Muscle layer of duodenum (tissue), 2 donors: ENCODE measurements at regions not wholly inside any gene's neighbourhood (a gene's known extent, or its start where the extent isn't known, plus 50 kb on each side); places are given as distances from the start of the nearest gene placed in this dataset.

Experiments
- H3K27ac ChIP-seq: one replicate; pipeline ENCODE4 v1.7.0; 2013; ENCODE audit warnings: mild to moderate bottlenecking, low read length
- H3K27me3 ChIP-seq: one replicate; pipeline ENCODE4 v1.7.0; 2013; ENCODE audit warnings: low read depth, mild to moderate bottlenecking, control low read depth, low read length
- H3K36me3 ChIP-seq, 2 donors: one replicate each; pipeline ENCODE4 v1.7.0; 2013; ENCODE audit warnings: low read length in 2 of 2, control low read depth in 1 of 2, mild to moderate bottlenecking in 1 of 2; ENCODE audit not compliant: insufficient read depth in 2 of 2, control insufficient read depth in 1 of 2
- H3K4me1 ChIP-seq, 2 donors: one replicate each; pipeline ENCODE4 v1.7.0; 2013; ENCODE audit warnings: low read length in 2 of 2, mild to moderate bottlenecking in 2 of 2, control low read depth in 1 of 2, moderate library complexity in 1 of 2; ENCODE audit not compliant: insufficient read depth in 2 of 2, control insufficient read depth in 1 of 2
- H3K4me3 ChIP-seq, 2 donors: one replicate each; pipeline ENCODE4 v1.7.0; 2013; ENCODE audit warnings: low read length in 2 of 2, low read depth in 1 of 2, mild to moderate bottlenecking in 1 of 2
- H3K9me3 ChIP-seq, 2 donors: one replicate each; pipeline ENCODE4 v1.7.0; 2013; ENCODE audit warnings: low read length in 2 of 2, control low read depth in 1 of 2, mild to moderate bottlenecking in 1 of 2; ENCODE audit not compliant: control insufficient read depth in 1 of 2
- donor health status: healthy.

DNA sequence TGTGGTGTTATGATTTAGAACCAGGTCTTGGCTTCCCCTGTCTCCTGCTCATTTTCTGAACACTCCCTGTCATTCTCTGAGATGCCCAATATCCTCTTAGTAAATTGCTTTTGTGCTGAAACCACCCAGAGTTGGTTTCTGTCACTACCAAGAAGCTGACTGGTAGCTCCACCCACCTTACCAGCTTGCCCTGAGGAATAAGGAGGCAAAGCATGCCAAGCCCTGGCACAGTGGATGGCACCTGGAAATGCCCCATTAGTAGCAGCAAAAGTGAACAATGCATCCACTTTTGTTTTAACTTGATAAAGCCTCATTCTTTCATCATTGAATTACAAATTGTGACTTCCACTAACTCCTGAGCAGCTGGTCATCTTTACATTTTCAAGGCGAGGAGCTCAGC, 157.7 kb downstream of the CDC5L start:
- H3K4me3 ChIP-seq = no peak overlapping the region
- H3K4me1 ChIP-seq = no peaks in the 10 kb centered on the region
- peaks cover 0 to 6% of the 10 kb centered on the region in 2 donors for H3K9me3 ChIP-seq
- H3K36me3 ChIP-seq = no peaks in the 10 kb centered on the region
- no peak overlapping the region for H3K27ac ChIP-seq
- no peaks in the 10 kb centered on the region for H3K27me3 ChIP-seq

DNA sequence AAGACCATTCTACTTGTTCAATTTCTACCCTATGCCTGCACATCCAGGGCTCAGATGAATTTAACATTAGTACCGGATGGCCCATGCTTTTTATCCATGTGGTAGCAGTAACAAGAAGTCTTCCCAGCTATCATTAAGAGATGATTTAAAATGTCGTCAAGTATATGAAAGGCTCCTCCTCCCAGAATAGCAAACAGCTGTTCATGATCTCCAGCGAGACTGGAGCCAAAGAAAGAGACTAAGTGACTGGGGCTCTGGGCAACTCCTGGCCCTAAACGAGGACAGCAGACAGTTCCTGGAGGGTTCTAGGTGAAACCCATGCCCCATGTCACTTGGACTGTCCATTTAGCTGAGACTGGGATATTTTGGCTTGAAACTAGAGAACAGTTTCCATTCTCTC, 160.8 kb downstream of the CDC5L start:
- Histone ChIP-seq H3K4me3 (no peak overlapping the region), H3K4me1 (no peaks in the 10 kb centered on the region), H3K36me3 (no peaks in the 10 kb centered on the region), H3K27ac (no peak overlapping the region), H3K27me3 (no peaks in the 10 kb centered on the region), H3K9me3 (peaks cover 0 to 6% of the 10 kb centered on the region in 2 donors)

DNA sequence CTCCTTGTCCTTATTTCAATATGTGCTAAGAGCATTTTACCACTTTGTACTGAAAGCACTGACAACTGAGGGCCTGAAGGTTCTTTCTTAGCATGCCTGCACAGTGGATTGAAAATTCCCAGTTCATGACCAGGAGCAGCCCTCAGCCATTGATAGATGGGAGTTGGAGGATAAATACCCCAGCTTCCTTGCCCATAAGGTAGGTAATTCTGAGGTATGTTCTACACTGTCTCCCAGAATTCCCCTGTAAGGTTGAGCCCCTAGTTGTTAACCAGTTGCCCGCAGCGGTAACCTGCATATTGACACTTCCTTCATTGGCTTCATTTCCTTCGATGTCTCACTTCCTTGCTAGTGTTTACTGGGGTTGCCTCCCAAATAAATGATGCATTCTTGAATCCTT, 162.0 kb downstream of the CDC5L start:
- Histone ChIP-seq H3K4me3 (no peak overlapping the region), H3K27ac (no peak overlapping the region), H3K27me3 (no peaks in the 10 kb centered on the region), H3K9me3 (peaks cover 0 to 6% of the 10 kb centered on the region in 2 donors), H3K4me1 (no peaks in the 10 kb centered on the region), H3K36me3 (no peaks in the 10 kb centered on the region)

DNA sequence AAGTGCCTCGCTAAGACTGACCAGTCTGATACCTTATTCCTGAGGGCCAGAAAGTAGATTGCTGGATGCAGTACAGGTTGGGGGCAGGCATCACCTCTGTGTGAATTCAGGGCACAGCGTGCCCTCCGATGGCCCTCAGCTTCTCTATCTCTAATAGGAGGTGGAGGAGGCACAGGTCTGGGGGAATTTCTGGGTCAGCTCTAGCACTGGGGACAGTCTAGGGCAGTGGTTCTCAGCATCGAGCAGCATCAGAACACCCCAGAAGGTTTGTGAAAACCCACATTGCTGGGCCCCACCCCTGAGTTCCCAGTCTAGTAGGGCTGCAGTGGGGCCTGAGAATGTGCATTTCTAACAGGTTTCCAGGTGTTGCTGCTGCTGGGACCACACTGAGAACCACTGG, 166.7 kb downstream of the CDC5L start:
- Histone ChIP-seq H3K4me1 (no peaks in the 10 kb centered on the region), H3K27me3 (no peaks in the 10 kb centered on the region), H3K36me3 (no peaks in the 10 kb centered on the region), H3K4me3 (no peak overlapping the region), H3K27ac (no peak overlapping the region), H3K9me3 (peaks cover 0 to 6% of the 10 kb centered on the region in 2 donors)

DNA sequence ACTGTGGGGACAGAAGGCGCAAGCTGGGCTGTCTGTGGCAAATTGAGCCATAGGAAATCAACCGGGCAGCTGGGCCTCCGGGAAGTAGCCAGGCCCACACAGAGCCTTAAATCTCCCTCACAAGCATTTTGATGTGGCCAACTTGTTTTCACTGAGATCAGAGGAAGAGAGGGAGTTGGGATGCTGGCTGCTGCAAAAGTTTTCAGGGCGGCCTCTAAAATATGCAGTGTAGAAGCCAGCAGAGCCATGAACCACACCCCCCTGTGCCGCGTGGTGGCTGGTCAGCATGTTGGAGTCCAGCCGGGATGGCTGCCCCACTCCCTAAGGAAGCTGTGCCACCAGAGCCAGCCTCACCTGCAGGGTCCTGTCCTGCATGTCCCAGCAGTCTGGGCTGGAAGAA, 167.4 kb downstream of the CDC5L start:
- Histone ChIP-seq H3K27me3 (no peaks in the 10 kb centered on the region), H3K27ac (no peak overlapping the region)

DNA sequence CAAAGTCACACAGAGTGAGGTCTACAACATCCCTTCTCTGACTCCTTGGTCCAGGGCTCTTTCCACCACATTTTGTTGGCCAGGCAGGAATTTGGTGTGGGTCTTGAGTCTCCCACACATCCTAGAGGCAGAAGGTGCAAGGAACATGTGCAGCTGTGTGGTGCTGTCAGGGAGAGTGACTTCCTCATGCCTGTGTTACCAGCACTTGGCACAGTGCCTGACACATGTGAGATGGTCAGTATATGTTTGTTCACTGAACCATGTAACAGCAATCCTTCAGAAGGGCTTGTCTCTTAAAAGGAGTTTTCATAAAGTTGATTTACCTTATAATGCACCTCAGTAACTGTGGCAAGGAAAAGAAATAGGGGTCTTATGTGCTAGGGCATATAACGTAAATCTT, 168.5 kb downstream of the CDC5L start:
- H3K4me1 ChIP-seq = peaks cover 0 to 4% of the 10 kb centered on the region in 2 donors

More for the DNA sequence above, 167.4 kb downstream of the CDC5L start:
- Histone ChIP-seq H3K9me3 (peaks cover 0 to 2% of the 10 kb centered on the region in 2 donors), H3K4me1 (no peaks in the 10 kb centered on the region), H3K4me3 (no peak overlapping the region), H3K36me3 (no peaks in the 10 kb centered on the region)

DNA sequence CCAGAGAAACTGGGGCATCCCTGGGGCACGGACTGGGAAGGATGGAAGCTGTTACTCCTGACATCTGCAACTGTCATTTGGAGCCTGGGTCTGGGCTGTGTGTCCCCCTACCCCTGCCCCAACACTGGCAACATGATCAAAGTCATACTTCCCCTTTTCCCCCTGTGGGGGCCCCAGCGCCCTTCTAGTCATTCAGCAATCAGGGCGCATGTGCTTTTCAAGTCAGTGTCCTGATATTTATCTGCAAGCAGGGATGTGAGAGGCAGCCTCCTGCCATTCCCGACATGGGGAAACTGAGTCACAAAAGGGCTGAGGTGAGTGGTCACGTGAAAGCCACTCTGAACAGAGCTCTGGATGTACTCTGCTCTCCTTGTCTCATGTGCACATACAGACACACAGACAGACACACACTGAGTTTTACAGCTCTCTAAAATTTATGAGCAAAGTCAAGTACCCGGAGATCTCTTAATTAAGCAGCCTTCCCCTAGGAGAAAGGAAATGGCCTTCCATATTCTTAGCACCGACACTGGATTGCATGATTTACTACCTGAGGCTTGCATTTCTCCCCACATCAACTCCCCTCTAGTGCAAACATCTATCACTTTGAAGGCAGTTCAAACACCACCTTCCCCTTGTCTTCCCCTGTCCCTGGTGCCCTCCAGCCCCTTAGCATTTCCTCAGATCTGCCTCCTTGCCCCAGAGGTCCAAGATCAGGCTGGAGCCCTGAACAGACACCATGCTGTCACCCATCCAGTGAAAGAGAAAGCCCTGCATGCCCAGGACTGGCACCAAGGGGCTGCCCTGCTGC, 170.7 kb downstream of the CDC5L start:
- Histone ChIP-seq H3K4me3 (no peak overlapping the region), H3K36me3 (no peaks in the 10 kb centered on the region), H3K4me1 (peaks cover 0 to 6% of the 10 kb centered on the region in 2 donors), H3K27me3 (no peaks in the 10 kb centered on the region), H3K9me3 (no peaks in the 10 kb centered on the region), H3K27ac (no peak overlapping the region)

More for the DNA sequence above, 168.5 kb downstream of the CDC5L start:
- Histone ChIP-seq H3K27ac (no peak overlapping the region), H3K27me3 (no peaks in the 10 kb centered on the region), H3K4me3 (no peak overlapping the region), H3K9me3 (no peaks in the 10 kb centered on the region), H3K36me3 (no peaks in the 10 kb centered on the region)

DNA sequence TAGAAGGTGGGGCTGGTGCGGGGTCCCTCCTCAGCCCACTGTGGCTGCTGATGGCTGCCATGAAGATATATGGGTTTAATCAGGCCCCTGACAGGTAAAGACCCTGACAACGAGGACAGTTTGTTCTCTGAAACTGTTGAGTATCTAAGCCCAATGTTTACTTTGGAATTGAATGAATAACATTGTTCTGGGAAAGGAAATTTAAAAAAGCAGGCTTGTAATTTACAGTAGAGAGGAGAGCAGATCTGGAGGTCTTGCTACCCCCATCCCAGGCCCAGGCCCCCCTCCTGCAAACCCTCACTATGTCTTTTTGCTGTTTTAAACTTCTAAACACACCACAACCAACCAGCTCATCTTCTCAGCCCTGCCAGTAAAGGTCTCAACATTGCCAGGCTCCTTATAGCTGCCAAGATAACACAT, 171.3 kb downstream of the CDC5L start:
- Histone ChIP-seq H3K27me3 (no peaks in the 10 kb centered on the region), H3K4me1 (peaks cover 0 to 6% of the 10 kb centered on the region in 2 donors), H3K4me3 (no peak overlapping the region), H3K36me3 (no peaks in the 10 kb centered on the region), H3K9me3 (no peaks in the 10 kb centered on the region), H3K27ac (no peak overlapping the region)

DNA sequence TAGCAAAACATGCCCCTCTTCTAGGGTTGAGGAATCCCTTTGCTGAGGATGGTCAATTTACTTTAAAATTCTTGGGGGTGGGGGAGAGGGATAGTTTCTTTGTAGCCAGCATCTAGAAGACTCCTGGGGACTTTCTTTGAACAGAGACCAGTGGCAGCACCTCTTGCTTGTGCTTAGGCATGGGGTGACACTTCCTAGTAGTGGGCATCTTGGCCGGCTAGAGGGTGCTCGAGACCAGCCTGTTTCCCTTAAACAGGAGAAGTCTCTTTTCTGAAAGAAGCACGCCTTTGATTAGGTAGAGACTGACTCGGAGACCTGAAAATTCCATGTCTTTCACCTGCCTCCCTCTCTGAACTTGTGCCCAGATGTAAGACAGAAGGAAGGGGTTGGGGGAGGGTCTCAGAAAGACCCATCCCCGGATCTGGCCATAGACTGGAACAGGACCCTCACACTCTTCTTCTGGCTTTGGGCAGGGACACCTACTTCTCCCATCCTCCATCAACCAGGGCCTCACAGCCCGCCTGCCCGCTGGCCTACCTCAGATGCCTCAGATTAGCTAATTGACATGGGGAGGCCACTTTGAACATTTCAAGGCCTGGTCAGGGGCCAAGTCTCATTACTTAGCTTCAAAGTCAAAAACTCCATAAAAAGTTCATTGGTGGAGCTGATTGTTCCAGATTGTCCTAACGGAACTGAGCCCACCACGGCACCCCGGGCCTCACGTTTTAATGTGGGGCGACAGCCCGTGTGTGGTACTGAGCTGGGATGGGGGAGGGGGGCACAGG, 172.2 kb downstream of the CDC5L start:
- Histone ChIP-seq H3K4me3 (no peak overlapping the region), H3K27me3 (no peaks in the 10 kb centered on the region), H3K27ac (no peak overlapping the region), H3K36me3 (no peaks in the 10 kb centered on the region), H3K4me1 (peaks cover 0 to 6% of the 10 kb centered on the region in 2 donors), H3K9me3 (no peaks in the 10 kb centered on the region)

DNA sequence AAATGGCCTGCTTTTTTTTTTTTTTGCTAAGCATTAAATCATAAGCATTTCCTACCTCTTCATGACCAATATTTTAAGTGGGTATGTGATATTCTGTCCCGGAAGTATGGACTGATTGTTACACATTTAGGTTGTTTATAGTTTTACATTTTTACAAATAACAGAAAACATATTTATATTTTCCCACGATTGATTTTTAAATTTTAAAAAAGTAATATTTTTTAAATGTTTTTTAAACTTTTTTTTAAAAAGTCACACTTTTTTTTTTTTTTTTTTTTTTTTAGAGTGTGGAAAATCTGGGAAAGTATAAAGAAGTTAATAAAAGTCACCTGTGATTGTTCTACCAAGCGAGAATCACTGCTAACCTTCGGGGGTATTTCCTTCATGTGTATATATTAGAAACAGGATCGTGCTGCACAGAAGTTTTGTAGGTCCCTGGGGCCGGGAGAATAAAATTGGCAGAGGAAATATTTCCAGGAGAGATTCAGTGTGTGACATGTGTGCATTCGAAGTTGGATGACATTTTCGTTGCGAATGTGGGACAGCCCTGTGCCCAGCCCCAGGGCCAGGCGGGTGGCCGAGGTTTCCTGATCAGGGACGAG, 173.1 kb downstream of the CDC5L start:
- no peaks in the 10 kb centered on the region for H3K27me3 ChIP-seq
- H3K9me3 ChIP-seq = no peaks in the 10 kb centered on the region
- H3K4me3 ChIP-seq = no peak overlapping the region
- H3K4me1 ChIP-seq = peaks cover 0 to 6% of the 10 kb centered on the region in 2 donors
- no peaks in the 10 kb centered on the region for H3K36me3 ChIP-seq
- H3K27ac ChIP-seq = no peak overlapping the region

DNA sequence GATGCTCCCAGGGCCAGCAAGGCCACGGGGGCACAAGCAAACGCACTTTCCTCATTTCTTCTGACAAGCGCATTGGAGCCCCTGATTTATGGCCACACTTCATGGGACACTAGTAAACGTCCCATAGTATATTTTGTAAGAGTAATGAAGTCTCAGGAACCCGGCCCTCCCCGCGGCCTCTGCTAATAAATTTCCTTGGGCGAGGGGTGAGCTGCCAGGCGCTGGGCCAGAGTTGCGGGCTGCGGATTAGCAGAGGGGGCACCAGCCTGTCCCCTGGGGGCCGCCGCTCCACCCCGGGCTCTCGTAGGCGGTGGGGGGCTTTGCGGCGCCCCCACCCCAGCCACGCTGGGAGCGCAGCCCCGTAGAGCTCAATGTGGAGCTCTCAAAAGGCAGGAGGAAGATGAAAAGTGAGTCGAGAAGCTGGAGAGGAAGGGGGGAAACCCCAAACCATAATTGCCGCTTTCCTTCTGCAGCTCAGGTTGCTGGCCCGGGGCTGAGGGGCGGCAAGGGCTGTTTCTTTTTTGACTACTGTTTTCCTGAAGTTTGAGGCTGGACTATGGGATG, 173.6 kb downstream of the CDC5L start:
- H3K27me3 ChIP-seq = no peaks in the 10 kb centered on the region
- no peaks in the 10 kb centered on the region for H3K36me3 ChIP-seq
- no peaks in the 10 kb centered on the region for H3K9me3 ChIP-seq
- no peak overlapping the region for H3K4me3 ChIP-seq
- no peak overlapping the region for H3K27ac ChIP-seq
- H3K4me1 ChIP-seq = peaks cover 0 to 6% of the 10 kb centered on the region in 2 donors
